ENCODE measurements at regions not wholly inside any gene's neighbourhood (a gene's known extent, or its start where the extent isn't known, plus 50 kb on each side); places are given as distances from the start of the nearest gene placed in this dataset.

DNA sequence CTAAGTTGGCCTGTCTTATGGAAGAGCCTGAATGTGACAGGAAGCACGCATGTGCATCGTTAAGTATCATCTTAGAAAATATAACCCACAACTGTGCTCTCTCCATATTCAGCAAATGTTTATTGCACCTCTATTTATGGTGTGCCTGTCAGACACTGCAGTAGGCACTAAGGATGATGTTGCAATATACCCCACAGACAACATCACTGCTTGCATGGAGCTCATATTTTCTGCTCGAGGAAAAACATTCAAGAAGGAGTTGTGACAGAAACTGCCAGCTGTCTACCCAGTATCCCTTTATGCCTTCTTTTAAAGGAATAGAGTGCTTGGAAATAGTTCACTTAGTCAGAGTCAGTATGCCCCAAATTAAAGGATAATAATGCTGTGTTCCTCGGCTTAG lies 132.3 kb upstream of the RBFOX1 start:
- in situ Hi-C loops (cut with HindIII; ENCODE audit: low sequenced_read_pairs), result no loop called here
- DNase-seq (ENCODE audit: low spot score), result no peak

DNA sequence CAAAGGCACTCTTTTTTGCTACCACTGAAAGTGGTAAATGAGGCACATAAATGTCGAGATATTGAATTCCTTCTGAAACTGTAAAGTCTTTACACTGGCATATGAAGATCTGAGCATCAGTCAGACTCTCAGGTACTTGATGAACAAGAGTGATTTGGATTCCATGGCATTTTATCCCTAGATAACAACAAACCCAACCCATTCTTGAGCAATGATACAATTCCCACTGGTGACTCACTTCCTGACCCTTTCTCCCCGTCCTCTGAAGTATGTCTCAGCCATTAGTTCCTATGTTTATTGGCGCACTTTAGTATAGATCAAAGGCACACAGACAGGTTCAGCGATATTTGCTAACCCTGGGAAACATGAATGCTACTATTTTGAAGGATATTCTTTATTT lies 147.0 kb upstream of the RBFOX1 start:
- in situ Hi-C loops (cut with HindIII; ENCODE audit: low sequenced_read_pairs), result no loop called here
- DNase-seq (ENCODE audit: low spot score), result no peak

GRCh38 chr16:7185165-7185564 lies 147.5 kb upstream of the RBFOX1 start:
- DNase-seq (ENCODE audit: low spot score), result no peak
- in situ Hi-C loops (cut with HindIII; ENCODE audit: low sequenced_read_pairs), result no loop called here

GRCh38 chr16:7183768-7184167 lies 148.9 kb upstream of the RBFOX1 start:
- no peak for DNase-seq (ENCODE audit: low spot score)
- in situ Hi-C loops (cut with HindIII; ENCODE audit: low sequenced_read_pairs), result no loop called here

DNA sequence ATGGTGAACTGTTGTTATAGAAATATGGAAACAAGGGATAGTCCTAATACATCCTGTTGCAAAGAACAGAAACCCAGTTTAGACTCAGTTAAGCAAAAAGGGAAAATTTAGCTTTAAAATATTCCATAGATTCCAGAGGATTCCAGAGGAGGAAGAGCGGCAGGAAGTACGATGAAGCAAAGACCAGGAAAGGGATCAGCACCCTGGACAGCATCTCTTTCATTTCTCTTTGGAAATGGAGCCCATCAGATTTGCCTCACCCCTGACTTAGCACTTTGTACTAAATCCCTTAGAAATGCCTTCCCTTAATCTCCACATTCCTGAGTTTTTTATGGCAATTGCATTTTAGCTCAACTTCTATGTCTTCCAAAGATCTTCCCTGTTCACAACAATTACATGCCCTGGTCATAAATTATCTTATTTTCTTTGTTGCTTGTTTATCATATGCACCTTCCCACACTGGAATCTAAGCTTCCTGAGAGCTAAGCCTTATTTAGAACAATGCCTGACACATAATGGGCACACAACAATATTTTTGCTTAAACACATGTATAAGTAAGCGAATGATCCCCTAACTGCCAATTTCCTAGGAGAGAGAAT lies 150.0 kb upstream of the RBFOX1 start:
- in situ Hi-C loops (cut with HindIII; ENCODE audit: low sequenced_read_pairs), result no loop called here
- DNase-seq (ENCODE audit: low spot score), result no peak

DNA sequence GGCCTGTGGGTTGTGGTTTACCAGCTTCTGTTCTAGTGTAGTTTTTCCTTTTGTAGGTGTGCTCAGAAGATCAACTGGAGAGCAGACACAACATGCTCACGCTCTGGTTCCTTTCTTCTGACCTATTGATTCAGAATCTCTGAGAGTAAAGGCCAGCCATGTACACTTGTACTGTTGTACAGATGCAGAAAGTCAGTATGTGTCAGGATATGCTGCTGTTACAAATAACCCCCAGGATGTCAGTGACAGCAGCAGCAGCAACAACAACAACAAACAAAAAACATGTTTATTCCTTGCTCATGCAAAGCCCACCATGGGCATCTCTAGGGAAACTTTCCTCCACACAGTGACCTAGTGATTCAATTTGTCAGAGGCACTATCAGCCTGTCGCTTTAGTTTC lies 154.8 kb upstream of the RBFOX1 start:
- in situ Hi-C loops (cut with HindIII; ENCODE audit: low sequenced_read_pairs), result no loop called here
- no peak for DNase-seq (ENCODE audit: low spot score)

DNA sequence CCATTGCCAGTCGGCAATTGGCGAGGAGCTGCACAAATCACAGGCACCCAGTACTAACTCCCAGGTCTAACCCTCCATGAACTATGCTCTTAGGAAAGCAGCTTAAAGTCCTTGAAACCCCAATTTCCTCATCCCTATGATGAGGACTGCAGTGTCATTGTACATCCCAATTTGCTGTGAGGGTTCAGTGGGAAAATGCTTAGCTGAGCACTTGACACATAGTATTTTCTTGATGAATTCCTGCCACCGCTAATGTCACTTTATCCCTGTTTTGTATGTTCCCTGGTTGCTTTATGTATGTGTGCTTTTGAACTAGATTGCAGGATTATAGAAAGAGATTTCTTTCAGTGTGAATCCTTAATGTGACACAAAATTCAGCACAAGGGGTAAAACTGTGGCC lies 161.5 kb upstream of the RBFOX1 start:
- DNase-seq (ENCODE audit: low spot score), result no peak
- in situ Hi-C loops (cut with HindIII; ENCODE audit: low sequenced_read_pairs), result no loop called here

GRCh38 chr16:7167626-7168025 lies 165.0 kb upstream of the RBFOX1 start:
- peak; percentile 69 for DNase-seq (ENCODE audit: low spot score)

DNA sequence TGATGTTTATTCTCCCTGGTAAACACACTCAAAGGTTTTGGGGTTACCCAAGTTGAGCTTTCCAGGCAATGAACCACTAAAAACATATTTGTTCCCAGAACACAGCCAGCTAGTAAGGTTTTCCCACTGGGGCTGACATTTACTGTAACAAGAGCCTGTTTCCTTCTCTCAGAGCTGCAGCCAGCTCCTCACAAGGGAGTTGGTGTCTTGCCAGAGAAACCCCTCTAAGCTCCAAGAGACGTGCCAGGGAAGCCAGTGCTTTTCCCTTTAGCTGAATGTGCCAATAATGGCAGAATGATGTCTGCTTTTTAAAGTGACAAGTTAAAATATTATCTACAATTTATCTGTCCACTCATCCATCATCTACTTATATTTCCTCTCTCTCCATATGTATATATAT lies 170.8 kb upstream of the RBFOX1 start:
- in situ Hi-C loops (cut with HindIII; ENCODE audit: low sequenced_read_pairs), result no loop called here
- peak; percentile 86 for DNase-seq (ENCODE audit: low spot score)

More at GRCh38 chr16:7167626-7168025, 165.0 kb upstream of the RBFOX1 start:
- in situ Hi-C loops (cut with HindIII; ENCODE audit: low sequenced_read_pairs), result no loop called here

GRCh38 chr16:7160093-7160492 lies 172.6 kb upstream of the RBFOX1 start:
- peak; percentile 25 for DNase-seq (ENCODE audit: low spot score)
- in situ Hi-C loops (cut with HindIII; ENCODE audit: low sequenced_read_pairs), result no loop called here

DNA sequence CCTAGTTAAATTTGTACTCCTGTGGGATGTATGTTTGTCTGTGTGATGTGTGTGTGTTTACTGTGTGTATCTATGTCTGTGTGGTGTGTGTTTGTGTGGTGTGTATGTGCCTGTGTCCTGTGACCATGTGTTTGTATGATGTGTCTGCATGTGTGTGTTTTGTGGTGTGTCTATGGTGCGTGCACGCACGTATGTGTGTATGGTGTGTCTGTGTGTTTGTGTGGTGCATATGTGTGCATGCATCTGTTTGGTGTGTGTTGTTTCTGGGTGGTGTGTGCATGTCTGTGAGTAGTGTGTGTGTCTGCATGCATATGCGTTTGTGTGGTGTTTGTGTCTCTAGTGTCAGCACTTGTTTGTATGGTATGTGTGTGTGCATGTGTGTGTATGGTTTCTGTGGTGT lies 174.2 kb upstream of the RBFOX1 start:
- in situ Hi-C loops (cut with HindIII; ENCODE audit: low sequenced_read_pairs), result no loop called here
- DNase-seq (ENCODE audit: low spot score), result no peak

DNA sequence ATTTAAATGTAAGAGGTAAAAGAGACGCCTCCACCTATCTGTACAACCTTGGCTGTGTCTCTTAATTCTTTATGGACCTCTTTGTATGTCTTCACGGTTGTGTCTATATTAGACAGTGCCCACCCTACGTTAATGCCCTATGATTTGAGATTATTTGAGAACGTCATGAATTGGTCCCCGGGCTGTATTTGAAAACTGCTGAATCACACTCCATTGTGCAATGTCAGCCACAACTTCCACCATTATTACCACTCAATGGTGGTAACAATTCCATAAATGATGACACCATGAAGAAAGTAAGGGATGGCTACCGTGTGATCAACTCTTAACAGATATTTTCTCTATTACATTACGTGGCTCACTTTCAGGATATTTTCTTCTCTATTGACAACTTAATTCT lies 182.4 kb upstream of the RBFOX1 start:
- in situ Hi-C loops (cut with HindIII; ENCODE audit: low sequenced_read_pairs), result no loop called here
- no peak for DNase-seq (ENCODE audit: low spot score)

DNA sequence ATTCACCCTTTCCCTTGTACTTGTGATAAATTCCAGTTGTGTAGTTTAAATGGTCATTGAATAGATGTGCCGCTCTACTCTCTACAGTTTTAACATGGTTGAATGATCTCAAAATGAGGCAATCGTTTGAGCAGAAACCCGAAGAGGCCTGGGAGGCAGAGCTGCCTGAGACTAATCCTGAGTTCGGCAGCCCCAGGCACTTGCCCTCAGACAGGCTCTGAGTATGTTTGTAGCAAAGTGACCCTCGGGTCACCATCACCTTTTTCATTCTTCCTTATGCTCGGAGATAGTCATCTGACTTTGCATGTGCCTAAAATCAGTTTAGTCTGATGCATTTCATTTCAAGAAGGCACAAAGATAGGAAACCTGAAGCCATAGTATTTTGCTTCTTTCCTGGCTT lies 184.0 kb upstream of the RBFOX1 start:
- in situ Hi-C loops (cut with HindIII; ENCODE audit: low sequenced_read_pairs), result no loop called here
- DNase-seq (ENCODE audit: low spot score), result no peak

DNA sequence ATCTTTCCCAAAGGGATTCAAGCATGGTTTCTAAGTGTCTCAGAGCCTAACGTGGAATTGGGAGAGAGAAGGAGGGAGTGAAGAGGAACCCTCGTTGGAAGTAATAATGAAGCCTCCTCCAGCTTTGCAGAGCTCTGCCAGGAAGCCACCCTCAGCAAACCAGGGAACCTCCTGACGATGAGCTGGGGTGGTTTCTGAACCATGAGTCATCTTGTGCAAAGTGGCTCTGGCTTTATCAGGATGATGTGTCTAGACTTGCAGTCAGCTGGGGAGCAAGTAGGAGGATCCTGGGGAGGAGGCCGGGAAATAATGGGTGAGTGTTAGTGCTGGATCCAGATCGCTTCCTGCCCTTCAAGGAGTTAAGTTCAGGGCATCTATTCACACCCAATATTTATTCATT lies 191.7 kb upstream of the RBFOX1 start:
- in situ Hi-C loops (cut with HindIII; ENCODE audit: low sequenced_read_pairs), result no loop called here
- no peak for DNase-seq (ENCODE audit: low spot score)

- no peak for DNase-seq (ENCODE audit: low spot score)
Measured at GRCh38 chr16:7137560-7138330, 194.9 kb upstream of the RBFOX1 start.

DNA sequence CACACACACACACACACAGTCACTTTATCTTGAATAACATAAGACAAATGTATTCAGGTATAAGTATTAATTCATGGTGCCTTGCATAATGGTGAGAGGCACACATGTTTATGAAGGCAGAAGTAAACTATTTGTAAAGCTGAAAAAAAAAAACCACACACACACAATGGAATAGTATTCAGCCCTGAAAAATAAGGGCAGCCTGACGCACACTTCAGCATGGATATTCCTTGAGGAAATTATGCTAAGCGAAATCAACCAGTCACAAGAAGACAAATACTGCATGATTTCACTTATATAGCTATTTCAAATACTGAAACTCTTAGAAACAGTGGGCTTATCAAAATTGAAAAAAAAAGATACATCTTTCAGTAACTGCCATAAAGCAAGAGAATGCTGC lies 200.2 kb upstream of the RBFOX1 start:
- no peak for DNase-seq (ENCODE audit: low spot score)
- in situ Hi-C loops (cut with HindIII; ENCODE audit: low sequenced_read_pairs), result no loop called here

More at GRCh38 chr16:7137560-7138330, 194.9 kb upstream of the RBFOX1 start:
- in situ Hi-C loops (cut with HindIII; ENCODE audit: low sequenced_read_pairs), result no loop called here

GRCh38 chr16:7124701-7125100 lies 207.9 kb upstream of the RBFOX1 start:
- no peak for DNase-seq (ENCODE audit: low spot score)
- in situ Hi-C loops (cut with HindIII; ENCODE audit: low sequenced_read_pairs), result no loop called here

DNA sequence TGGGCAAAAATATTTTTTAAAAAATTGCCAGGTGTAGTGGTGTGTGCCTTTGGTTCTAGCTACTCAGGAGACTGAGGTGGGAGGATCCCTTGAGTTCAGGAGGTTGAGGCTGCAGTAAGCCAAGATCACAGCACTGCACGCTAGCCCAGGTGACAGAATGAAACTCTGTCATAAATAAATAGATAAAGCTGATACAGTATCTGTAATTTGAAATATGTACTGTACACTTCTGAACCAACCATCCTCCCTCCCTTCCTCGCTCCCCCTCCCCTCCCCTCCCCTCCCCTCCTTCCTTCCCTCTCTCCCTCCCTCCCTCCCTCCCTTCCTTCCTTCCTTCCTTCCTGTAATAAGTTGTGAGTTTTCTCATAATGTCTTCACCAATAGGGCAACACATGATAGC lies 208.4 kb upstream of the RBFOX1 start:
- in situ Hi-C loops (cut with HindIII; ENCODE audit: low sequenced_read_pairs), result no loop called here
- no peak for DNase-seq (ENCODE audit: low spot score)

DNA sequence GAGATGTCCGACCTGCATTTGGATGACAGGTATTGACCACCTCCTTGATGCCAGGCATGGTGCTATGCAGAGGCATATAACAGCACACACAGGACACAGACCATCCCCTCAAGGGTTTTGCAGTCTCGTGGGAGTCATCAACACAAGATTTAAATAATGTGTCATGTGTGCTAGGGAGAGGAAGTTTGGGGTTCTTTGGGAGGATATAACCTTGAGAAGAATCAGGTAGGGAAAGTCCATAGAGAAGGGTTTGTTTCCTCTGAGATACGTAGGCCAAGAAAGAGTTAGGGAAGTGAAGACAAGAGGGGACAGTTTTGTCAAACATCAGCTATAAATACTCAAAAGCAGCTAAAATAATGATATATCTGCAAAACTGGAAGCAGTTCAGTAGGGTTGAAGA lies 215.9 kb upstream of the RBFOX1 start:
- DNase-seq (ENCODE audit: low spot score), result no peak
- in situ Hi-C loops (cut with HindIII; ENCODE audit: low sequenced_read_pairs), result no loop called here

GRCh38 chr16:7115898-7116297 lies 216.7 kb upstream of the RBFOX1 start:
- no peak for DNase-seq (ENCODE audit: low spot score)
- in situ Hi-C loops (cut with HindIII; ENCODE audit: low sequenced_read_pairs), result no loop called here

DNA sequence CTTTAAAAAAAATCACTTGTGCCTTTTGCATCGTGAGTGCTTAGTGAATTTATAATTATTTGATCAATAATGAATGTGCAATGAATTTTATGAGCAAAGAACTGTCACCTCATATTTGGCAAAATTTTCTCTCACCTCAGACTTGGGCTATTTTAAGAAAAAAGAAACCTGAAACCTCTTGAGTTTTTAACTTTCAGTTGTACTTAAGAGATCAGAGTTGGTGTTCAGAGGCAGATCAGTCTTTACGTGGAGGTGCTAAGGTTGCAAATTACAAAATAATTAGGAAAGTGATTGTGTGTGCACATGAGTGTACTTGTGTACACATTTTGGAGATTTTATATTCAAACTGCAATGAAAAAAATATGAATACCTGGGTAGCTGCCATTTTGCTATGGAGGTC lies 218.7 kb upstream of the RBFOX1 start:
- in situ Hi-C loops (cut with HindIII; ENCODE audit: low sequenced_read_pairs), result no loop called here
- DNase-seq (ENCODE audit: low spot score), result no peak

Data from G401 (cell line).